Mesendoderm (in vitro differentiated cells): ENCODE measurements at regions not wholly inside any gene's neighbourhood (a gene's known extent, or its start where the extent isn't known, plus 50 kb on each side); places are given as distances from the start of the nearest gene placed in this dataset.

Experiments used
- DNase-seq: peaks from one replicate; pipeline ENCODE4 v3.0.0; 2013
- H2AK5ac ChIP-seq: 2 replicates; pipeline ENCODE4 v1.6.1; 2013; ENCODE audit warnings: low read length, inconsistent platforms
- H2BK120ac ChIP-seq: 2 replicates; pipeline ENCODE4 v1.6.1; 2013; ENCODE audit warnings: low read depth, mild to moderate bottlenecking, low read length, moderate library complexity, mixed read lengths
- H2BK15ac ChIP-seq: replicated peaks from 2 replicates; pipeline ENCODE4 v1.6.1; 2013; ENCODE audit warnings: low read depth, mild to moderate bottlenecking, moderate library complexity
- H2BK5ac ChIP-seq: 2 replicates; pipeline ENCODE4 v1.6.1; 2013; ENCODE audit warnings: low read length, inconsistent platforms
- H3K18ac ChIP-seq: 2 replicates; pipeline ENCODE4 v1.6.1; 2013; ENCODE audit warnings: mild to moderate bottlenecking, low read length, mixed read lengths
- H3K23ac ChIP-seq: one replicate; pipeline ENCODE4 v1.6.1; 2013; ENCODE audit warnings: low read length
- H3K27ac ChIP-seq: 2 replicates; pipeline ENCODE4 v1.5.1; 2013; ENCODE audit warnings: low read depth, mild to moderate bottlenecking, inconsistent platforms, low read length, moderate library complexity
- H3K27me3 ChIP-seq: 2 replicates; pipeline ENCODE4 v1.6.1; 2013; ENCODE audit warnings: low read length, control low read depth, mild to moderate bottlenecking, inconsistent platforms; ENCODE audit not compliant: insufficient read depth, poor library complexity
- H3K36me3 ChIP-seq: 2 replicates; pipeline ENCODE4 v1.6.1; 2013; ENCODE audit warnings: low read length, inconsistent platforms; ENCODE audit not compliant: control insufficient read depth, insufficient read depth
- H3K4ac ChIP-seq: one replicate; pipeline ENCODE4 v1.6.1; 2013; ENCODE audit warnings: low read depth, mild to moderate bottlenecking, low read length, moderate library complexity
- H3K4me1 ChIP-seq: 2 replicates; pipeline ENCODE4 v1.6.1; 2013; ENCODE audit warnings: low read depth, low read length, inconsistent platforms; ENCODE audit not compliant: control insufficient read depth
- H3K4me2 ChIP-seq: 2 replicates; pipeline ENCODE4 v1.6.1; 2013; ENCODE audit warnings: low read length
- H3K4me3 ChIP-seq: 2 replicates; pipeline ENCODE4 v1.5.1; 2013; ENCODE audit warnings: mild to moderate bottlenecking, low read length
- H3K56ac ChIP-seq: one replicate; pipeline ENCODE4 v1.6.1; 2013; ENCODE audit warnings: low read length
- H3K79me1 ChIP-seq: 2 replicates; pipeline ENCODE4 v1.6.1; 2013; ENCODE audit warnings: low read length, inconsistent platforms
- H3K79me2 ChIP-seq: 2 replicates; pipeline ENCODE4 v1.6.1; 2013; ENCODE audit warnings: mild to moderate bottlenecking, low read length; ENCODE audit not compliant: control insufficient read depth, insufficient read depth
- H3K9ac ChIP-seq: 2 replicates; pipeline ENCODE4 v1.6.1; 2013; ENCODE audit warnings: low read length, inconsistent platforms
- H4K5ac ChIP-seq: one replicate; pipeline ENCODE4 v1.6.1; 2013; ENCODE audit warnings: low read length
- H4K8ac ChIP-seq: one replicate; pipeline ENCODE4 v1.6.1; 2013; ENCODE audit warnings: low read depth, mild to moderate bottlenecking, control low read depth, low read length, moderate library complexity
- WGBS: extraction: QIAGEN DNeasy Blood & Tissue Kit; methylation state at CpG from one replicate; pipeline ENCODE4 v1.1.7; 2013; ENCODE audit warnings: low lambda C conversion rate, missing lambda C conversion rate; ENCODE audit not compliant: insufficient coverage; ENCODE audit errors: extremely low coverage; 5-methylcytosine and 5-hydroxymethylcytosine counted together

- no peaks in the 10 kb centered on the region for H3K79me1 ChIP-seq
- H4K5ac ChIP-seq: no peak overlapping the region
- no peak overlapping the region for H2AK5ac ChIP-seq
- no peak overlapping the region for H2BK5ac ChIP-seq
- no peaks in the 10 kb centered on the region for H3K36me3 ChIP-seq
- no peak overlapping the region for H3K4ac ChIP-seq
- H3K4me1 ChIP-seq: no peaks in the 10 kb centered on the region
- H3K4me2 ChIP-seq: no peak overlapping the region
- H3K79me2 ChIP-seq: no peaks in the 10 kb centered on the region
- H2BK120ac ChIP-seq: no peak overlapping the region
- no peak overlapping the region for H3K56ac ChIP-seq
- DNase-seq: no peak
- H3K9ac ChIP-seq: no peak overlapping the region
- no peak overlapping the region for H3K27ac ChIP-seq
- H3K4me3 ChIP-seq: no peak overlapping the region
- no peak overlapping the region for H4K8ac ChIP-seq
- no peak overlapping the region for H3K18ac ChIP-seq
- no peak overlapping the region for H3K23ac ChIP-seq
- H2BK15ac ChIP-seq: no peak overlapping the region
- no CpG with 5 or more reads among the region's 10 CpGs for WGBS
- no peaks in the 10 kb centered on the region for H3K27me3 ChIP-seq
These were observed 827.8 kb downstream of the SH3BGRL start for GRCh38 chrX:82029571-82030218.

- no peaks in the 10 kb centered on the region for H3K36me3 ChIP-seq
- no peak overlapping the region for H3K9ac ChIP-seq
- H4K5ac ChIP-seq: no peak overlapping the region
- no peak overlapping the region for H4K8ac ChIP-seq
- no peak overlapping the region for H3K27ac ChIP-seq
- H2AK5ac ChIP-seq: no peak overlapping the region
- H3K4me1 ChIP-seq: no peaks in the 10 kb centered on the region
- H3K4me3 ChIP-seq: no peak overlapping the region
- no peak overlapping the region for H2BK15ac ChIP-seq
- H3K18ac ChIP-seq: no peak overlapping the region
- H3K79me1 ChIP-seq: no peaks in the 10 kb centered on the region
- no peaks in the 10 kb centered on the region for H3K27me3 ChIP-seq
- no peak overlapping the region for H2BK5ac ChIP-seq
- no peak overlapping the region for H3K23ac ChIP-seq
- H3K4ac ChIP-seq: no peak overlapping the region
- no CpG with 5 or more reads among the region's 1 CpG for WGBS
- no peak overlapping the region for H2BK120ac ChIP-seq
- no peaks in the 10 kb centered on the region for H3K79me2 ChIP-seq
- H3K56ac ChIP-seq: no peak overlapping the region
- H3K4me2 ChIP-seq: no peak overlapping the region
- DNase-seq: no peak
These were observed 829.3 kb downstream of the SH3BGRL start for GRCh38 chrX:82031250-82031649.

- H4K8ac ChIP-seq: no peak overlapping the region
- DNase-seq: no peak
- H2AK5ac ChIP-seq: no peak overlapping the region
- H3K27me3 ChIP-seq: no peaks in the 10 kb centered on the region
- H4K5ac ChIP-seq: no peak overlapping the region
- H3K4me1 ChIP-seq: no peaks in the 10 kb centered on the region
- H3K4me3 ChIP-seq: no peak overlapping the region
- no CpG with 5 or more reads among the region's 3 CpGs for WGBS
- H3K18ac ChIP-seq: no peak overlapping the region
- H2BK15ac ChIP-seq: no peak overlapping the region
- no peak overlapping the region for H3K4me2 ChIP-seq
- no peaks in the 10 kb centered on the region for H3K79me1 ChIP-seq
- H3K9ac ChIP-seq: no peak overlapping the region
- no peaks in the 10 kb centered on the region for H3K79me2 ChIP-seq
- no peak overlapping the region for H3K23ac ChIP-seq
- H3K27ac ChIP-seq: no peak overlapping the region
- H2BK5ac ChIP-seq: no peak overlapping the region
- H3K56ac ChIP-seq: no peak overlapping the region
- no peak overlapping the region for H2BK120ac ChIP-seq
- H3K36me3 ChIP-seq: no peaks in the 10 kb centered on the region
- H3K4ac ChIP-seq: no peak overlapping the region
These were observed 836.9 kb downstream of the SH3BGRL start for GRCh38 chrX:82038793-82039192.

GRCh38 chrX:82041034-82041433 is 839.1 kb downstream of the SH3BGRL start:
- no peak overlapping the region for H3K4ac ChIP-seq
- H2BK120ac ChIP-seq: no peak overlapping the region
- WGBS: no CpG with 5 or more reads among the region's 3 CpGs
- no peaks in the 10 kb centered on the region for H3K79me1 ChIP-seq
- H3K18ac ChIP-seq: no peak overlapping the region
- no peak overlapping the region for H3K4me3 ChIP-seq
- no peak for DNase-seq
- H3K36me3 ChIP-seq: no peaks in the 10 kb centered on the region
- no peak overlapping the region for H3K23ac ChIP-seq
- H2AK5ac ChIP-seq: no peak overlapping the region
- no peaks in the 10 kb centered on the region for H3K79me2 ChIP-seq
- H3K56ac ChIP-seq: no peak overlapping the region
- no peak overlapping the region for H2BK15ac ChIP-seq
- no peak overlapping the region for H2BK5ac ChIP-seq
- no peak overlapping the region for H3K9ac ChIP-seq
- H3K4me2 ChIP-seq: no peak overlapping the region
- H4K8ac ChIP-seq: no peak overlapping the region
- H3K4me1 ChIP-seq: no peaks in the 10 kb centered on the region
- H4K5ac ChIP-seq: no peak overlapping the region
- no peak overlapping the region for H3K27ac ChIP-seq
- H3K27me3 ChIP-seq: no peaks in the 10 kb centered on the region

GRCh38 chrX:82058728-82059127 is 856.8 kb downstream of the SH3BGRL start:
- Histone ChIP-seq H3K4me2 (no peak overlapping the region), H4K8ac (no peak overlapping the region), H3K18ac (no peak overlapping the region), H2BK15ac (no peak overlapping the region), H3K79me1 (no peaks in the 10 kb centered on the region), H3K4me3 (no peak overlapping the region), H3K36me3 (no peaks in the 10 kb centered on the region), H3K27ac (no peak overlapping the region), H3K4me1 (no peaks in the 10 kb centered on the region), H2AK5ac (no peak overlapping the region), H2BK120ac (no peak overlapping the region), H3K79me2 (no peaks in the 10 kb centered on the region), H3K27me3 (no peaks in the 10 kb centered on the region), H2BK5ac (no peak overlapping the region), H3K4ac (no peak overlapping the region), H4K5ac (no peak overlapping the region), H3K9ac (no peak overlapping the region), H3K23ac (no peak overlapping the region), H3K56ac (no peak overlapping the region)
- DNase-seq: no peak
- no CpG with 5 or more reads among the region's 4 CpGs for WGBS

- H3K56ac ChIP-seq: no peak overlapping the region
- no peak overlapping the region for H3K23ac ChIP-seq
- no peak overlapping the region for H2BK5ac ChIP-seq
- H2BK15ac ChIP-seq: no peak overlapping the region
- no peak overlapping the region for H3K18ac ChIP-seq
- H3K79me1 ChIP-seq: no peaks in the 10 kb centered on the region
- H3K4ac ChIP-seq: no peak overlapping the region
- no peak overlapping the region for H3K27ac ChIP-seq
- no peak overlapping the region for H3K4me3 ChIP-seq
- no peak overlapping the region for H4K8ac ChIP-seq
- no peaks in the 10 kb centered on the region for H3K36me3 ChIP-seq
- H2AK5ac ChIP-seq: no peak overlapping the region
- H4K5ac ChIP-seq: no peak overlapping the region
- H3K79me2 ChIP-seq: no peaks in the 10 kb centered on the region
- WGBS: no CpG with 5 or more reads among the region's 1 CpG
- H3K27me3 ChIP-seq: no peaks in the 10 kb centered on the region
- H3K9ac ChIP-seq: no peak overlapping the region
- no peak for DNase-seq
- no peaks in the 10 kb centered on the region for H3K4me1 ChIP-seq
- H3K4me2 ChIP-seq: no peak overlapping the region
- no peak overlapping the region for H2BK120ac ChIP-seq
These were observed 869.0 kb downstream of the SH3BGRL start for GRCh38 chrX:82070948-82071347.
